ENCODE measurements at regions not wholly inside any gene's neighbourhood (a gene's known extent, or its start where the extent isn't known, plus 50 kb on each side); places are given as distances from the start of the nearest gene placed in this dataset.

DNA sequence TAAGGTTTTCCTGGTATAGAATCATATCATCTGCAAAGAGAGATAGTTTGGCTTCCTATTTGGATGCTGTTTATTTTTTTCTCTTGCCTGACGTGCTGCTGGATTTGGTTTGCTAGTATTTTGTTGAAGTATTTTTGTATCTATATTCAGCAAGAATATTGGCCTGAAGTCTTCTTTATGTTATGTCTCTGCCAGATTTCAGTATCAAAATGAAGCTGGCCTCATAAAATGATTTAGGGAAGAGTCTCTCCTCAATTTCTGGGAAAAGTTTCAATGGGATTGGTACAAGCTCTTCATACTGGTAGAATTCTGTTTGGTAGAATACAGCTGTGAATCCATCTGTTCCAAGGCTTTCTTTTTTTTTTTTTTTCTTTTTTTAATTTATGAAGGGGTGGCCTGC lies 799.0 kb upstream of the TYRP1 start:
- TF ChIP-seq POLR2AphosphoS2 (conservative IDR thresholded peaks at IDR 0.05; ENCODE audit: low read length), result no peak
- no peak for TF ChIP-seq CTCF (IDR thresholded peaks at IDR 0.05)
- TF ChIP-seq POLR2A (IDR thresholded peaks at IDR 0.05; ENCODE audit: low read length), result no peak
- TF ChIP-seq JUNB (IDR thresholded peaks at IDR 0.05), result no peak
- TF ChIP-seq EP300 (IDR thresholded peaks at IDR 0.05), result no peak
- no peak for TF ChIP-seq USF2 (IDR thresholded peaks at IDR 0.05)

Data from A549 (cell line).